Amniotic epithelial cell (primary cell): ENCODE measurements at regions not wholly inside any gene's neighbourhood (a gene's known extent, or its start where the extent isn't known, plus 50 kb on each side); places are given as distances from the start of the nearest gene placed in this dataset.
"Not testable (repeated sequence)": the region's sequence is repeated elsewhere in the genome, so short reads cannot be mapped to it uniquely, and the experiment has no call there.

Source experiments
- DNase-seq: peaks from one replicate; pipeline ENCODE4 v3.0.0-alpha.2; 2010; ENCODE audit warnings: low read depth

GRCh38 chr4:85106166-85106565 is 139.7 kb upstream of the WDFY3 start:
- DNase-seq: no peak

- no peak for DNase-seq
Observed at GRCh38 chr4:85106805-85107336, 140.4 kb upstream of the WDFY3 start.

DNA sequence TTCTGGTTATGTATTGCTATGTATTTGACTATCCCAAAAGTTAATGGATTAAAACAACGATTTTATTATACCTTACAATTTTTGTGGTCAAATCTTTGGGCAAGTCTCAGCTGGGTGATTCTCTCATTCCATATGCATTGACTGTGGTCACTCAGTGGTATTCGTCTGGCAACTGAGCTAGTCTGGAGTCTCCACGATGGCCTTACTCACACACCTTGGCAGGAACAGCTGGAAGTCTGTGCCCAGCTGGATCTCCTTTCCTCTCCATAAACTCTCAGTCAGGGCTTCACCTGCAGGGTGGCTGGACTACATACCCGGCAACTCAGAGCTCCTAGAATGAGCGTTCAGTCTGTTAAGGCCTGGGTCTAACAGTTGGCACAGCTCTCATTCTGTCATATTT is 141.1 kb upstream of the WDFY3 start:
- no peak for DNase-seq

DNA sequence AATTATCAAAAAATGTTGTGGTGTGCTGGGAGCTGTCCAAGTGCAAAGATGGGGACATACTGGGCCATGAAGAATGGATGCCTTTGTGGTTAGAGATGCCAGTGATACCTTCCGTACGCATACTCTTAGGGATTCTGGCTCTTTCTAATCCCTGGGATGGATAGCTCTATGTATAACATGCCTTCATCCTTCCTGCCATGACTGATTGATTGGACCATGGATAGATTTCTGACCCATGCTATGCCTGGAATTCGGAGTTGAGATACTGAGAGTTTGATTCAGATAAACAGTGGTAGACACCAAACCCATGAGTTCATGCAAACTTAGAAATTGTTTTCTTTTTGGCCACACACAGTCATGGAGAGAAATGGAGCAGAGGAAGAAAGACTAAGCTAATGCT is 147.2 kb upstream of the WDFY3 start:
- DNase-seq: peak; percentile 93

DNA sequence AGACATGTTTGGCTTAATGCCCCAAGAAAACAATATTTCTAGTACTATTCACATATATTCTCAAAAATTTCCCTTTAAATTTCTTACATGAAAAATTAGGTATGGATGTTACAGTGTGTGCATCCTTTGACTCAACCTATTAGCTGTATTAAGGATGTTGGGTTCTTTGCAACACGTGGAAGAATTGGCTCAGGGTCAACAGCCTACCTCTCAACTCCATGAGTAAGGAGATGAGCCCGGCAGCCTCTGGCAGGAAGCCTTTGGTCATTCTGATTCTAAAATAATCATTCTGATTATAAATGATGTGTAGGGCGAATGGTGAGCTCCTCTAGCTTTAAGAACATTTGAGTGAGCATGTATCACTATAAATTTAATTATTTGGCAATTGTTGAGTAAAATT is 148.0 kb upstream of the WDFY3 start:
- no peak for DNase-seq

DNA sequence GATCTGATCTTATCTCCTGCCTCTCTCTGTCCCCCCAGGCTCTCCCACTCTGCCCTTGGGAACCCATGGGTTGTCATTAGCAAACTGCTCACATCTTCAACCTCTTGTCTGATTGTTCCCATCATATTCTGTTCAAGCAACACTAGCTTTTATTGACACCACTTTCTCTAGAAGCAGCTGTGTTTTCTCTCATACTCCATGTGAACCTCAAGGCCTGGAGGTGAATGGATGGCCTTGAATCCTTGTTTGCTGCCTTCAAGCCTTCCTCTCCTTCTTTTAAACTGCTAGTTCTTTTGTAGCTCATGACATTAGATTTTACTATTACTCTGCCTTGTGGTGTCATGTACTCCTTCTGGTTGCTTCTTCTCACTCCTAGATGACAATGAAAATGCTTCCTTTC is 149.5 kb upstream of the WDFY3 start:
- no peak for DNase-seq

DNA sequence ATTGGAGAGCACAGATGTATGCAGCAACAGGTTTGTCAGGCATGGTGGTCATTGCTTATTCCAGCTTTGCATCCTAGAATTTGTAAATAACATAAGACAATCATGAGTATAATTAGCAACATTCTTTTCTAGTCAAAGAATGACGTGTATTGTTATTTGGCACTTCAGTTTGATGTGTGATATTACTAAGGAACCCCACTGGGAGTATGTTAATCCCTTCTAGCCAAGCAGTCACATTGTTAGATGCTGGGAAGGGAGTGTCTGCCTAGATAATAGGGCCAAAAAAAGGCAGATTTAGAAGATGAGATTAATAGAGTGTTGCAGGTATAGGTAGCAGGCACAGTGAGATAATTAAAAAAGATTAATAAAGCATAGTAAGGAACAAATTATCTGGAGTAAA is 159.2 kb upstream of the WDFY3 start:
- DNase-seq: no peak

DNA sequence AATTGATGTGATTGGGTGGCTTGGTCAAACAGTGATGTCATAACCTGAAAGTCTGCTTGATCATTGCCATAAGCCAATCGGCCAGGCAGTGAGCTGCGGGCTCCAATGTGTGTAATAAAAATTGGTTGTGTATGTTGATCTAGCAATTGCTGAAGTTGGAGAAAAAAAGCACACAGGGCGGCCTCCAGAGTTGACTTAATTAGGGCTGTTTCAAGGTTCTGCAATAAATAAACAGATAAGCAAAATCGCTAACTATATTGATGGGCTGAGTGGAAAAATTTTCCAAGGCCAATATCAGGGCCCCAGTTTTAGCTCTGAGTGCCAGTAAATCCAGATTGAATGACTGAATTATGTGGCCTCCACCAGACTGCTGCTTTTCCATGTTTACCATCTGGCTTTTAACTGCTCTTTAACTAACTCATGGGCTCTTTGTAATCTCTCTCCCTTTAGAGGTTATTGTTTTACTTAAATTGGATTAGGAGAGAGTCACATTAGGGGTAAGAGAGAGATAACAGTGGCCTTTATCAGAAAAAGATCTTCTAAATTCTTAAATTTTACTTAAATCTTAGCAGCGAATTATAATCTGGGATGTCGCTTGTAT is 160.6 kb upstream of the WDFY3 start:
- DNase-seq: no peak

DNA sequence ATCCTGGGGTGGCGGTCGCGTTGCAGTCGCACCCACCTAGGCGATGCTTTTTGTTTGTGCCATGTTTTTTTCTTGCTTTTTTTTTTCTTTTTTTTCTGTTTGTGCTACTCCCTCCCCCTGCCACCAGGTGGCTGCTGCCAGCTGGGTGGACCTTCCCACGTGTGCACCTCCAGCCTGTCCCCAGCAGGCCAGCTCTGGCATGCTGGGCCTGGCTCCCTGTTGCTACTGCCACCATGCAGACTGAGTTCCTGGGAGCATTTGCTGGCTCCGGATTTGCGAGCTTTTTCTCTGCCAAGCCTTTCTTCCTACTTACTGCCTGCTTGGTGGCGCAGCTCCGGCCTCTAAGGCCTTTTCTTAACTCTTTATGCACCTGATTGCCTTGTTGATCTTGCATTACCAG is 161.2 kb upstream of the WDFY3 start:
- peak; percentile 44 for DNase-seq

DNA sequence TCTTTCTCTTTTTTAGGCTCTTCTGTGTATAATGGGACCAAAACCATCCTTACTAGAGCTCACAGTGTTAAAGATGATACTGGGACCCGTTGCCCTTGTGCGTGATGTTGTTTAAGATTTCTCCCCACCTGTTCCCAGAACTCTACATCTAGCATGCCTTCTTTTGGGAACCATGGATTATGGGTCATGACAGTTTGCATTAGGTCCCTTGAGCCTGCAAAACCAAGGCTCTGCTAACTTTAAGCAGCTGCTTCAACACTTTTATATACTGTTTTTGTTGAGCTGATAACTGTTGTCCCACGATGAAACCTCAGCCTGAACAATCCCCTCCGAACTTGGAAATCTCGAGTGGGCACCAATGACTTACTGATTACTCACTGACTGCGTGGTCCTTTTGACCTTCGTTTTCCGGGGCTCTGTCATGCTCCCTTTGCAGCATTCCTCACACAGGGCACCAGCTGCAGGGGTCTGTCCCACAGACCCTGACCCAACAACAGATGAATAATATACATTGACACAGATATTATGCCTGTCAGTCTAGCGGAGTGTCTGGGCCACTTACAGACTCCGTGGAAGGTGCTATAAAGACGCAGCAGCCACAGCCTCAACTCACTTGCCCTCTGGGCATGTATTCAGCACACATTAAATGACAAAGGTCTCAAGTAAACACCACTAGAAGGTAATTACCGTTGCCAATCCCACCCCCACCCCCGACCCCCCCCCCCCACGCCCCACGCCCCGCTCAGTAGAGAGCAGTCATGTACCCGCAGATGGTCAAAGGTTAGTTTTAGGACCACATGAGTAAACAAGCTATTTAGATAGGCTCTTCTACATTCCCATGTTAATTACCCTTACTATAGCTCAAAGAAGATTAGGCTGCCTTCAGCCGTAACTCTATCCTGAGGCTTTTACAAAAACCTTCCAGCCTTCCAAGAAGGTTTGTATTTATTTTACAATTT is 162.0 kb upstream of the WDFY3 start:
- DNase-seq: no peak

- not testable (repeated sequence) for DNase-seq
Observed at GRCh38 chr4:85129354-85130125, 163.1 kb upstream of the WDFY3 start.

DNA sequence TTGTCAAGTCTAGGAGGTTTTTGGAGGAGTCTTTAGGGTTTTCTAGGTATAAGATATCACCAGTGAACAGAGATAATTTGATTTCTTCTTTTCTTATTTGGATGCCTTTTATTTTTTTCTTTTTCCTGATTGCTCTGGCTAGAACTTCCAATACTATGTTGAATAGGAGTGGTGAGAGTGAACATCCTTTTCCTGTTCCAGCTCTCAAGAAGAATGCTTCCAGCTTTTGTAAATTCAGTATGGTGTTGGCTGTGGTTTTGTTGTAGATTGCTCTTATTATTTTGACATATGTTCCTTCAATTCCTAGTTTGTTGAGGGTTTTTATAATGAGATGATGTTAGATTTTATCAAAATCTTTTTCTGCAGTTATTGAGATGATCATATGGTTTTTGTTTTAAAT is 165.6 kb upstream of the WDFY3 start:
- no peak for DNase-seq

DNA sequence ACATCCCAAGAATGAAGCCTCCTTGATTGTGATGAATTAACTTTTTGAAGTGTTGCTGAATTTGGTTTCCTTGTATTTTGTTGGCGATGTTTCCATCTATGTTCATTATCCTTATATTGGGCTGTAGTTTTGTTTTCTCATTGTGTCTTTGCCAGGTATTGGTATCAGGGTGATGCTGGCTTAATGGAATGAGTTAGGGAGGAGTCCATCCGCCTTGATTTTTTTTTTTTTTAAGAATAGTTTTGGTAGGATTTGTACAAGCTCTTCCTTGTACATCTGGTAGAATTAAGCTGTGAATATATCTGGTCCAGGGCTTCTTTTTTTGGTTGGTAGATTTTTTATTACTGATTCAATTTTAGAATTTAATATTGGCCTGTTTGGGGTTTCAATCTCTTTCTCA is 166.1 kb upstream of the WDFY3 start:
- no peak for DNase-seq

GRCh38 chr4:85139749-85140148 is 173.3 kb upstream of the WDFY3 start:
- DNase-seq: not testable (repeated sequence)

DNA sequence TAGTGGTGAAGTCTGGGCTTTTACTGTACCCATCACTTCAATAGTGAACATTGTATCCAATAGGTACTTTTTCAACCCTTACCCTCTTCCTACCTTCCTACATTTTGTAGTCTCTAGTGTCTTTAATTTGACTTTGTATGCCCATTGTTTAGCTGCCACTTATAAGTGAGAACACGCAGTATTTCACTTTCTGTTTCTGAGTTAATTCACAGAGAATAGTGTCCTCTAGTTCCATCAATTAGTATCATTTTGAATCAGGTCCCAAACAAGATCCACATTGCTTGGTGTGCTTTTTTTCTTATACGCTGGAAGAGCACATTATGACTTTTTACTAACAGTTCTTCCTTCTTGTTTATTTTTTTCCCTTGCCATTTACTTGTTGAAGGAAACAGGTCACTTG is 176.0 kb upstream of the WDFY3 start:
- no peak for DNase-seq

DNA sequence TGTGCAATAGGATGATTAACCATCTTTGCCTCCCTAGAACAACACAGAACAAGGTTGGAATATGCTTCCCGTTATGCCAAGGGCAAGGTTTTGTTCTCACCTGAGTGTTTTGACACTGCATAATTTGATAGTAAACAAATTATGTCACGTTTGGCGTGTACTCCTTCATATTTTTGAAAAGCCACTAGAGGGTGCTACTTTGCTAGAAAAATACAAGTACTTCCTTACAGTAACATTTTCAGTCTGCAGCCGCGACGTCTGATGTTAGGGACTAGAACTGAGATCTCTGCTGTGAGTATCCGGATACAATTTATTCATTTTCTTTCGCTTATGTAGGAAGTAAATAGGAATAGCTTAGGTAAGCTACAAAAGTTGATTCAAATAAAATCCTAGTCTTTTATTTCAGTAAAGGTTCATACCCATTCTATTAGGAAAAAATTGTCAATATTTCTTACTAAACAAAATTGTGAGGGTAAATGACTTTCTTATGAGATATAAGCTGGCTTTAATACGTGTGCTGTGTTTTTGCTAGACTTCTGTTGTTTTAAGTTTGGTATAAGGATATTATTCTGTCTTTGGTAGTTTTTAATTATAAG is 181.1 kb upstream of the WDFY3 start:
- peak; percentile 66 for DNase-seq

DNA sequence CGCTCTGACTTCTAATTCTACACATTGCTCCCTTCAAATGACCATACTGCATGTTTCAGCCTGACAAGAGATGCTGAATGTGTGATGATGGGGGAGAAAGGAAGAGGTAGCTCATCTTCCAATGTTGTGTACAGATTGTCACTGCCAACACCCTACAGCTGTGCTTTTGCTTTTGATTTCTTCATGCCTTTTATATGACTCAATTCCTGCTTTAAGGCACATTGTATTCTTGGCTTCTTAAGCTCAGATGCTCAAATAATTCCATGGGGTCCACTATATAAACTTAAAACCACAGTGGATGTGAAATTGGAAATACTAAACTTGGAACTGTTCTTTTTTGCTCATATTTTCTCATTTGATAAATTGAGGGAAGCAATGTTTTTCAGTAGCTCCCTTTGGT is 183.2 kb upstream of the WDFY3 start:
- peak; percentile 38 for DNase-seq

DNA sequence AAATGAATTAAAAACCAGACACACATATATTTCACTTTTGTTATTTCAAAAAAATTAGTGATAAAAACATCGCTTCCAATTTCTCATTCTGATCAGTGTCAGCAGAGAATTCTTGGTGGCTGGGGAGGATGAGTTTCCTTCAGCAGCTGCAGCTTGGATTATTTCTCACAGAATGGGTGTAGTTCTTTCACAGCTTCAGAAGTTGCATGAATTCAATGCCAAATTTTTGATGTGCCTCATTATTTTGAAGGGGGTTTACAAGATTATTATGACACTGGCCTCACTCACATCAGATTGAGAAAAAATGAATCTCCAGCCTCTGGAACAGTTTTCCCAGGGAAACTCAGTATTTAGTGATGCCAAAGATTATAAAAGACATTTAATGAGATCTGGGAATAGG is 184.9 kb upstream of the WDFY3 start:
- DNase-seq: no peak

DNA sequence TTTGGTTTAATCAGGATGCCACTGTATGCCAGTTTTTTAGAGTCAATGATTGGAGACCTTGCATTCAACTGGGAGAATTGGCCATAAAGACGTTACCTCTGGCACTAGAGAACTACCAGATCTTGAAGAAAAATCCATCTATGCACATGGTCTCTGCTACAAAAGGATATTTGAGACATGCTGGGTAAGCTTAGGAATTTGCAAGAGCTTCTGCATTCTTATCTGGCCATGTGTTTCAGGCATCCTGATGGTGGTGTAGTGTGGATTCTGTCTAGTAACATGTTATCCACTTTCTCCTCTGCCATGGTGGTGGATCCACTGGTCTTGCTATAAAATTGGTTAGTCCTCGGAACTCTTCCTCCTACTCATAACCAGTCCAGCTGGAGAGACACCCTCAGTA is 185.3 kb upstream of the WDFY3 start:
- DNase-seq: peak; percentile 15

- no peak for DNase-seq
Observed at GRCh38 chr4:85152480-85152879, 186.0 kb upstream of the WDFY3 start.

- no peak for DNase-seq
Observed at GRCh38 chr4:85153221-85153620, 186.7 kb upstream of the WDFY3 start.

DNA sequence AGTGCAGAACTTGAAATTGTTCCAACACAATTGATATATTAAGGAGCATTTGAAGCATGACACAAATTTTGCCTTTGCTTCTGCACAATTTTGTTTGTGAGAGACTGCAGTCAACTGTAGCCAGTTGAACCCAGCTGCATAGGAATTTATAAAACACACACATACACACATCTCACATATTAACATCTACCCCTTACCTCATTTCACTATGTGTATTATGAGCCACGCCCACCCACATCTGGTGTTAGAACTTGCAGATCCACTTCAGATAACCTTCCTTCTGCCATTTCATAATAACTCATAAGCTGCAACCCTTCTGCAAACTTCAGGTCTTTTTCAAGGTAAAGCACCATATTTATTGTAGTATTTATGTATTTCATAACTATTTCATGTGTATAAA is 188.1 kb upstream of the WDFY3 start:
- DNase-seq: no peak
